ENCODE measurements at regions not wholly inside any gene's neighbourhood (a gene's known extent, or its start where the extent isn't known, plus 50 kb on each side); places are given as distances from the start of the nearest gene placed in this dataset.

- Histone ChIP-seq H3K36me3 (ENCODE audit: control insufficient read depth in 4 of 4, insufficient read depth in 4 of 4, low read length in 4 of 4) (no peaks in the 10 kb centered on the region), H3K27me3 (ENCODE audit: control insufficient read depth in 3 of 3, insufficient read depth in 3 of 3, low read length in 2 of 3) (no peaks in the 10 kb centered on the region), H3K4me3 (no peak overlapping the region), H3K27ac (ENCODE audit: low read depth in 1 of 2, low read length in 1 of 2) (no peak overlapping the region), H3K4me1 (ENCODE audit: control insufficient read depth in 5 of 5, insufficient read depth in 5 of 5, low read length in 5 of 5) (no peaks in the 10 kb centered on the region), H3K9ac (ENCODE audit: insufficient read depth in 1 of 2, low read length in 2 of 2) (no peak overlapping the region), H3K9me3 (ENCODE audit: control insufficient read depth in 4 of 4, insufficient read depth in 3 of 4, low read length in 3 of 4) (no peaks in the 10 kb centered on the region)
- TF ChIP-seq CTCF (IDR thresholded peaks at IDR 0.05; ENCODE audit: control extremely low read depth, extremely low read depth) = no peak
- WGBS, 2 donors = 59 to 71% methylated on average over 5 of the region's 5 CpGs
- no peak for ATAC-seq (ENCODE audit: insufficient read depth, low FRiP score)
- DNase-seq = peak; percentile 27 to 65 (median 49)
Observed at GRCh38 chr4:16967722-16968121, 69.3 kb upstream of the LDB2 start.

- H3K27ac ChIP-seq (ENCODE audit: low read depth in 1 of 2, low read length in 1 of 2) = no peak overlapping the region
- peaks cover 0 to 9% (median under 1%) of the 10 kb centered on the region in 4 donors for H3K9me3 ChIP-seq (ENCODE audit: control insufficient read depth in 4 of 4, insufficient read depth in 3 of 4, low read length in 3 of 4)
- H3K36me3 ChIP-seq (ENCODE audit: control insufficient read depth in 4 of 4, insufficient read depth in 4 of 4, low read length in 4 of 4) = no peaks in the 10 kb centered on the region
- H3K9ac ChIP-seq (ENCODE audit: insufficient read depth in 1 of 2, low read length in 2 of 2) = no peak overlapping the region
- ATAC-seq (ENCODE audit: insufficient read depth, low FRiP score) = no peak
- DNase-seq = no peak
- H3K4me1 ChIP-seq (ENCODE audit: control insufficient read depth in 5 of 5, insufficient read depth in 5 of 5, low read length in 5 of 5) = no peaks in the 10 kb centered on the region
- no peak overlapping the region for H3K4me3 ChIP-seq
- no peaks in the 10 kb centered on the region for H3K27me3 ChIP-seq (ENCODE audit: control insufficient read depth in 3 of 3, insufficient read depth in 3 of 3, low read length in 2 of 3)
- 71 to 92% methylated on average over 1 of the region's 1 CpG for WGBS, 2 donors
- TF ChIP-seq CTCF (IDR thresholded peaks at IDR 0.05; ENCODE audit: control extremely low read depth, extremely low read depth) = no peak
Observed at GRCh38 chr4:16959305-16959704, 60.9 kb upstream of the LDB2 start.

DNA sequence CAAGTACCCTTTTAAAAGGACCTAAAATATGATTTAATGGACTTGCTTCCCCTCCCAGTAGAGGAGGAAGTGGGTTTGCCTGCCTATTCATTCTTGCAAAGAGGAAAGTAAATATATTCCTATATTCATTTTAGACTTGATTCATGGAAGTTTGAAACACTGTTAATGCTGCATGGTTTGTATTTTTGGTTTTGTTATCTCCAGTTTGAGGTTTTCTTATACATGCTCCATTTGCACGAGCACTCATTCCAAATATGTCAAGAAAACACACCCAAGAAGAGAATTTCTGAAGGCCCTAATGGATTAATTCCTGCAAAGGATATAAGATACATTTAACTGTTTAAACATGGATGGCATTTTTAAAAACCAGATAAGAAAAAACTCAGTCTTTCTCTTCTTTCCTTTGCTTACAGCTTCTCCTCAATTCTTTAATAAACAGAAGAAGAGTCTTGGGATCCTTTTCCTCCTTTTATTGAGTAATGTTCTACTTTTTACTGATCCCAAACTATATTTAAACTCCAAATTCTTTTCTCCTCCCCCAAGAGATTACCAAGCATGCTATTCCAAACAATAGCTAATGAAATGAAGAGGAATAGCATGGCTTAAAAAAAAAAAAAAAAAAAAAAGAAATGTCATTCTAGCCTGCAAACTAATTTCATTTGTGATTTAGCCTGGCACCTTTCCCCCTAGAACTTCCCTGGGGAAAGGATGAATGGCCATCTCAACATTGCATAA, 54.6 kb upstream of the LDB2 start:
- no peak for DNase-seq
- no peak for TF ChIP-seq CTCF (IDR thresholded peaks at IDR 0.05; ENCODE audit: control extremely low read depth, extremely low read depth)
- H3K4me3 ChIP-seq = no peak overlapping the region
- H3K4me1 ChIP-seq (ENCODE audit: control insufficient read depth in 5 of 5, insufficient read depth in 5 of 5, low read length in 5 of 5) = peaks cover 0 to 7% (median 0%) of the 10 kb centered on the region in 5 donors
- H3K9ac ChIP-seq (ENCODE audit: insufficient read depth in 1 of 2, low read length in 2 of 2) = no peak overlapping the region
- ATAC-seq (ENCODE audit: insufficient read depth, low FRiP score) = no peak
- 3 to 12% methylated on average over 1 of the region's 1 CpG for WGBS, 2 donors
- no peak overlapping the region for H3K27ac ChIP-seq (ENCODE audit: low read depth in 1 of 2, low read length in 1 of 2)
- H3K27me3 ChIP-seq (ENCODE audit: control insufficient read depth in 3 of 3, insufficient read depth in 3 of 3, low read length in 2 of 3) = no peaks in the 10 kb centered on the region
- H3K9me3 ChIP-seq (ENCODE audit: control insufficient read depth in 4 of 4, insufficient read depth in 3 of 4, low read length in 3 of 4) = peaks cover 0 to 5% (median 1%) of the 10 kb centered on the region in 4 donors
- H3K36me3 ChIP-seq (ENCODE audit: control insufficient read depth in 4 of 4, insufficient read depth in 4 of 4, low read length in 4 of 4) = no peaks in the 10 kb centered on the region
